HG02610 (cell line): ENCODE measurements at regions not wholly inside any gene's neighbourhood (a gene's known extent, or its start where the extent isn't known, plus 50 kb on each side); places are given as distances from the start of the nearest gene placed in this dataset.

Experiments used
- ATAC-seq: cut with Tn5 transposase; IDR thresholded peaks from one replicate; pipeline ENCODE4 v1.9.1; 2021; ENCODE audit warnings: mild to moderate bottlenecking, moderate library complexity; ENCODE audit not compliant: unreplicated experiment

DNA sequence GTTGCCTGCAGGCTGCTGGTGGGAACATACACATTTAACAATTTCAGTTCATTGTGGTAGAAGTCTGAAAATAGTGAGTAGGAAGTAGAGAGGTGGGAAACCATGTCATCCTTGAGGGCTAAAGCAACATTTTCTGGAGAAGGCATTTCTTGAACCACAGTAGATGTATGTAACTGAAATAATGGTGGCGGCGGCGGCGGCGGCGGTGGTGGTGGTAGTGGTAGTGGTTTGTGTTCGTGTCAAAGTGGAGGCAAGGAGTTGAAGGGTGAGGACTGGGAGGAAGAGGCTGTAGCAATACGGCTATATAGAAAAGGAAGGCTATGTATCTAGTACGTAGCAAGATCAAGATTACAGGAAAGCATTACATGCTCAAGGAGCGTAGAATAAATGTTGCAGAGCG is 1381.6 kb upstream of the TENM3 start:
- ATAC-seq, result no peak

DNA sequence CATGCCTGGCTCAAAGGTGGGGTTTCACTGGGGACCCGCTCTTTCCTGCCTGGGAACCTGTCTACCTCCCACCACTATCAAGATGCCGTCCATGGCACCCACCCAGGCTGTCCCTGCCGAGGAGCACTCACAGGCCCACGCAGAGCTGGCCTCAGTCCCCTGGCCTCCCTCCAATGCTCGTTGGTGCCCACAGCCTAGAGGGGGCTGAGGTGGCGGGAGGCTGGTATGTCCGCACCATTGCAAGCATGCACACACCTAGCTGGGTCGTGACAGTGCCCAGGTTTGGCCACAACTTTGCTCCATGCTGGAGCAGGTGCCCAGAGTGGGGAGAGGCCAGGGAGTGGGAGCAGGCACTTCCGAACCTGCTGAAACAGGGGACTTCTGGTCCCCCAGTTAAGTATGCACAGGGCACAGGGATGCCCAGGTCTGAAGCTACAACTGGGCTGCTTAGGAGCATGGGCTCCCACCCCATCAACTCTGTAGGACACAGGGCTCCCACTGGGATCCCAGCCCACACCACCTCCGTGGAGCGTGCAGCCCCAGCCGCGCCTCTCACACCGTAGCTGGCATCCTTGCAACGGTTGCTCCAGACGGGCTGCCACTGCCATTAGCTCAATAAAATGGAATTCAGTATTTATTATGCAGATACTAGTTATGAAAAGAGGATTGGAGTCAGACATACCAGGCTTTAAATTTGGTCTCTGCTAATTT is 1376.1 kb upstream of the TENM3 start:
- no peak for ATAC-seq

DNA sequence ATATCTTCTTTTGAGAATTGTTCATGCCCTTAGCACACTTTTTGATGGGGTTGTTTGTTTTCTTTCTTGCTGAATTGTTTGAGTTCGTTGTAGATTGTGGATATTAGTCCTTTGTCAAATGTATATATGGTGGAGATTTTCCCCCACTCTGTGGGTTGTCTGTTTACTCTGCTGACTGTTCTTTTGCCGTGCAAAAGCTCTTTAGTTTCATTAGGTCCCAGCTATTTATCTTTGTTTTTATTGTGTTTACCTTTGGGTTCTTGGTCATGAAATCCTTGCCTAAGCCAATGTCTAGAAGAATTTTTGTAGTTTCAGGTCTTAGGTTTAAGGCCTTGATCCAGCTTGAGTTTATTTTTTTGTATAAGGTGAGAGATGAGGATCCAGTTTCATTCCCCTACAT is 1372.6 kb upstream of the TENM3 start:
- ATAC-seq, result no peak

DNA sequence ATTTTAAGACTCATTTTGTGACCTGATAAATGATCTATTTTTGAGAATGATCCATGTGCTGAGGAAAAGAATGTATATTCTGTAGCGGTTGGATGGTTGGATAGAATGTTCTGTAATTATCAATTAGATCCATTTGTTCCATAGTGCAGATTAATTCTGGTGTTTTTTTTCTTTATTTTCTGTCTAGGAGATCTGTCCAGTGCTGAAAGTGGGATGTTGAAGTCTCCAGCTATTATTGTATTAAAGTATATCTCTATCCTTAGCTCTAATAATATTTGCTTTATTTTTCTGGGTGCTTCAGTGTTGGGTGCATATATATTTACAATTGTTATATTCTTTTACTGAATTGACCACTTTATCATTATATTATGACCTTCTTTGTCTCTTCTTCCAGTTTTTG is 1344.9 kb upstream of the TENM3 start:
- ATAC-seq, result no peak

DNA sequence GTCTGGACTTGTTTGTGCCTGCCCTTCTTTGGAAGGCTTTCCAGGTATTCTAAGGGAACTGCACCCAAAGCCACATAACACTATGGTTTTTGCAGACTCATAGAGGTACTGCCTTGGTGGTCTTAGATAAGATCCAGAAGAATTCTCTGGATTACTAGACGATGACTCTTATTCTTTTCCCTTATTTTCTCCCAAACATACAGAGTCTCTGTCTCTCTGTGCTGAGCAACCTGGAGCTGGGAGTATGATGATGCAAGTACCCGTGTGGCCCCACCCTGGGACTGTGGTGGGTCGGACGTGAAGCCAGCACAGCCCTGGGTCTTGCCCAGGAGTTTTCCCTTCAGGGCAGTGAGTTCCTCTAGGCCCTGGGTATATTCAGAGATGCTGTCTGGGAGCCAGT is 1342.4 kb upstream of the TENM3 start:
- ATAC-seq, result no peak

DNA sequence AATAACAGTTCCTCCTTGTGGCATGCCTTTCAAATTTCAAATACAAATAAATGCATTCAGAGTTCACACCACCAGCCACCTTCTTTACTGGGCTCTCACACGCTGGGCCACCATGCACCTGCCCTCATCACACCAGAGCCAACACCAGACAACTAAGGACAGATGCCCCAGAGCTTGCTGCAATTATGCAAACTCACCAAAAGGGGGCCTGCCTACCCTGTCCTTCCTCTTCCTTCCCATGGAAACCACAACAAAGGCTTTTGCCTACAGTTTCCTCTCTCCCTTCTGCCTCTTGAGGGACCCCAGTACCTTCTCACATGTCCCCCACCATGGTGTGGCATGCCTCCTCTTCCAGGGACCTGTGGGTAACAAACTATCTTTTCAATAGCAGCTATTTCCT is 1333.9 kb upstream of the TENM3 start:
- ATAC-seq, result no peak

DNA sequence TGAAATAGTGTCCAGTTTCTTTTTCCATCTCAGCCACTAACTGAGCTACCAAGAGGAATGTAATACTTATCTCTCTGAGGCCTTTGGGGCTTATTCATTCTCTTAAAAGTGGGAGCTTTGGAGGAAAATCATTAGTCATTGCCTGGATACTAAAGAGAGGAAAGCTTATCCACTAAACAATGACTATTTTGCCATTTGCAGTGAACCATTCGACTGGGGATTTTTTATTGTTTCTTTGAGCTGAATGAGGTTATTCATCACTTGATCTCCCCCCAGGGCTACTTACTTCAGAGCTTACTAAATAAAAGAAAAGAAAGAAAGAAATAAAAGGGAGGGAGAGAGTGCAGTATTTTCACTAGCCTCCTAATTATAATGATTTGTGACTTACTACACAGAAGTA is 1329.5 kb upstream of the TENM3 start:
- no peak for ATAC-seq

DNA sequence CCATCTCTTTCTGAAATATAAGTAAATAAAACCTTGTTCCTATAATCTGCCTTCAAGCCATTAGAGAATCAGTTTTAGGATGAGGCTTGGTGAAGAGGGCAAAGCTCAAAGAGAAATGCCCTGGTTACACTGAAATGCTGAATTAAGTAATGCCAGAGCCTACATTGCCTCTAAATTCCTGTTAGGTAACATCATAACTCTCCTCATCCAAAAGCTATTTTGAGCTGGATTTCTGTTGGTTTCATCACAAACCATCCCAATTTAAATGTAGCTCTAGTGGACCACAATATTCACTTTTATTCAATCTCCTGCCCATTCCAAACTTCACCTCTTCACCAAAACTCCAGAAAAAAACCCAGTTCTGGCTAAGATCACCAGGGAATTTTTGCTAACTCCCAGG is 1319.7 kb upstream of the TENM3 start:
- ATAC-seq, result no peak

DNA sequence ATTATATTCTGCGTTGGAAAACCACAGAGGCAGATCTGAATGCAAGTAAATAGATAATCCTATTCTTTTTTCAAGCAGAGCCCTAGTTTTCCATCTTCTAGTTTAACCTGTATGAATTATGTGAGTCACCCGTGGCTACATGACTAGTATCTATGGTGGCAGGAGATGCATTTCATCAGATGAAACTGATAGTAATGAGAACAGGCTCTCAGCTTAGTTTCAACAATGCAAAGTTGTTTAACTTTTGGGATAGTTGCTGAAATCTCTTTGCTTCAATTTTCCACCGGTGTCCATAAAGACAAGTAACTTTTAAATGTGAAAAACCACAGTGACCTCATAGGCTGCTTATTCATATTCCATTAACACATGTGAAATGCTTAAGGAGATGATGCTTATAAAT is 1317.4 kb upstream of the TENM3 start:
- ATAC-seq, result no peak

DNA sequence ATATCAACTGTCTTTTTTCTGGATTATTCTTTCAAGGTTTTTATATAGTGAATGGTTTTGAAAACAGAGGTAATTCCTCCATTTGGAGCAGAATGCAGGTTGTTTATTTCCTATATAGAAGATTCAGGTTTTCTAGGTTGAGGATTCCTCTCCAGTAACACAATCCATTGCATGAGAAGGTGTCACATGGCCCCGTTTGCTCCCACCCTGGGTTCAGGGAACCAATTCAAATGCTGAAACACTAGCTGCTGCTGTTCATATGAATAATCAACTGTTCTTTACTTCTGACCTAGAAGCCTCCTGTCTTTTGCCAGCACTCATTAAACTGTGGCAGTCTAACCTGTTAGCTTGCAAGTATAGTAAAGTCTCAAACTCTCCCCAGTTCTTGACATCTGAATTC is 1316.9 kb upstream of the TENM3 start:
- ATAC-seq, result no peak

DNA sequence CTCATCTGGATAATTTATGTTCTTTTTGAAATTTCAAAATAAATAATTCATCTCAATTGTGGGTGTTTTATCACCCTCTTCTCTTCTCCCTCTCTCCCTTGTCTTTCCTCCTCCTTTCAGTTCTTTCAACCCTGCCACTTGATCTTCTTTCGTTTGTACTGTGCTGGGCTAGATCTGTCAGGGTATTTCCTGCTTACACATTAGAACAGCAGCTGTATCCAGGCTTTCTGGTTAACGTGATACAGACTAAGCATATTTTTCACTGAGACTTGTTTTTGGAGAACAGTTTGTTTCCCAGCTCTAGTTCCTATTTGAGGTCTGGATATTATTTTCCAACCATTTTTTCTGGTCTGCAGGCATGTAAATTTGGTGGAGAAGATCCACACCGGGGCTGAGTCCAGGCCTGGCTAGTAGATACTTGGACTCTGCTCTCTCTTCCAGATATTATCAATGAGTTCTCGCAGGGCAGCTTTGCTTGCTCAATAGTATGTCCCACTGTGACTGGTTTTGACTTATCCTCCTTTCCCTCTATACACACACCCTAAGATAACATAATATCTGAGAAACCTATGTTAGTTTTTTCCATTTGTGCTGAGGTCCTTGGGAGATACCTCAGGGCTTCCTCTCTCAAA is 1310.7 kb upstream of the TENM3 start:
- no peak for ATAC-seq

DNA sequence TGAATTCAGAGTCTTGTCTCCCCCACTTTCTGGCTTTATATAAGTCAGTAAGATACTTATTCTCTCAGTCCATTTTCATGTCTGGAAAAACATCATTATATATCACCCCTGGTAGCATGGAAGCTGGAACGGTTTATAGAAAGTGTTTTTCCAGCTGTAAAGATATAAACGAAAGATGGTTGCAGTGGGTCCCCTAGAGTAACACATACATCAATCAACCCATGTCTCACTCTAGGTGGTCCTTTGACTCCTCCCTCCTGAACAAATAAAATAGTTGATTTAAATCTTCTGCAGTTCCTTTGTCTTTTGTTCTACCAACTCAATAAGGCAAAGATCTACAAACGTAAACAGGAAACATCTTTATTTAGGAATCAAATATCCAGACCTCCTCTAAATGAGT is 1306.1 kb upstream of the TENM3 start:
- no peak for ATAC-seq

DNA sequence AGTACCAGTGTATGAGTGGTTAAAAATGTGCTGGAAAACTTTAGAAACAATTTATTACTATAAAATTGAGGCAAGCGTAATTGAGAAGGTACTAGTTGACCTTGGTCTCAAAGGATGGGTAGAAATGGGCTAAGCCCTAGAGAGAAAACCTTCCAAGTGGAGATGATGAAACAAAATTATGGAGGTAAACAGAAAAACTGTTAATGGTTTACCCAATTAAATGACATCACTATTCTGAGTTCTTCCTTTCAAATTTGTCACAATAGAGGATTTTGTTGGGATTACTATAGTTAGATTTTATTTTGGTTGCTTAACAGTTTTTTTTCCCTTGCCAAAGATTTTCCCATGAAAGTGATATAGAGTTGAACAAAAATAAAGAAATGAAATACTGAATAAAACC is 1302.5 kb upstream of the TENM3 start:
- ATAC-seq, result no peak

DNA sequence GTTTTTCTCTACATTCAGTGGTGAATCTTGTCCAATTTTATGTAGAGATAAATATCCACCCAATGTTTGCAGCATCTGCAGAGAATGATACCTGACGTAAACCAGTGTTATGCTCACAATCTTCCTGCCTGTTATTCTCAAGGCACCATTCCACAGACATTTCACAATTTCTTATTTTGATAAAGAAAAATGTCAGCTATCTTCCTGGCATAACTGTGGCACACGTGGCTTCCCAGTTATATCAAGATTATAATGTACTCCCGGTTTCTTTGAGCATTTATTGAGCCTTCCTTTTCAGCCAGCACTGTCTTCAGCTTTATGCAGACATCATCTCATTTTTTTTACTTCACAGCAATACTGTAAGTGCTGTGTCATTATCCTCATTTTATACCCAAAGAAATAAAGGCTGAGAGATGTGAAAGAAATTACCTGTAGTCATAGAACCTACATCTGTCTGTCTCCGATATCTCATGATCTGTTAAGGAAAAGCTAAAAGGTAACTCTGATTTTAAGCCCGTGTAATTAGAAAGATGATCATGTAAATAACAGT is 1300.8 kb upstream of the TENM3 start:
- ATAC-seq, result no peak

DNA sequence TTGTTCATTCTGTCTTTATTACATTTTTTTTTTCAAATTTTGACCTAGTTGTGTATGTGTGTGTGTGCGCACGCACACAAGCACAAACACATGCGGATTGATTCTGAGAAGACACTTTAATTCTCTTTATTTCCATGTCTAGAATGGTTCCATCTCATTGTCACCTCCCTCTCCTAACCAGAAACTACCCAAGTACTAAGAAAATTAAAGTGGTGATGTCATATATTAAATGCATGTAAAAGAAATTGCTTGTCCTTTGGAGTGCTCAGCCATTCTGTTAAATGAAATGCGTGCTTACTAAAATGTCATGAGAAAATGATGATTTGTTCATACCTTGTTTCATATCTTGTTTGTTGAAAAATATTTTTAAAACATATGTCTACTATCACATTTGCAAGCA is 1297.0 kb upstream of the TENM3 start:
- ATAC-seq, result no peak

DNA sequence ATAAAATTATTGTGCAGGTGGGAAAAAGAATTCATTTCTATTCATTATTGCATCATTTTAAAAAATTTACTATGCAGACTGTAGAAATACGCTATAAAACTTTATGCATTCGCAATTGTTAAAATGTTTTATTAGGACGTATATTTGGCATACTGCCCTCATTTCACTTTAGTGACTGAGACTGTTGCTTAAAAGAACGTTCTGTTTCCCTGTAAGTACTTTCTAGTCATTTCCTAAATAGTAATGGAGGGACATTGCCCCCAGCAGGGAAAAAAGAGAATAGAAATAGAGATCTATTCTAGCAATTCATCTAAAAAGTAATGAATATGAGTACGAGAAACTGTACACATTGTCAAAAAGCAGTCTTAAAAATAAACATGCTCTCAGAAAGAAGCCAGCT is 1295.8 kb upstream of the TENM3 start:
- no peak for ATAC-seq

DNA sequence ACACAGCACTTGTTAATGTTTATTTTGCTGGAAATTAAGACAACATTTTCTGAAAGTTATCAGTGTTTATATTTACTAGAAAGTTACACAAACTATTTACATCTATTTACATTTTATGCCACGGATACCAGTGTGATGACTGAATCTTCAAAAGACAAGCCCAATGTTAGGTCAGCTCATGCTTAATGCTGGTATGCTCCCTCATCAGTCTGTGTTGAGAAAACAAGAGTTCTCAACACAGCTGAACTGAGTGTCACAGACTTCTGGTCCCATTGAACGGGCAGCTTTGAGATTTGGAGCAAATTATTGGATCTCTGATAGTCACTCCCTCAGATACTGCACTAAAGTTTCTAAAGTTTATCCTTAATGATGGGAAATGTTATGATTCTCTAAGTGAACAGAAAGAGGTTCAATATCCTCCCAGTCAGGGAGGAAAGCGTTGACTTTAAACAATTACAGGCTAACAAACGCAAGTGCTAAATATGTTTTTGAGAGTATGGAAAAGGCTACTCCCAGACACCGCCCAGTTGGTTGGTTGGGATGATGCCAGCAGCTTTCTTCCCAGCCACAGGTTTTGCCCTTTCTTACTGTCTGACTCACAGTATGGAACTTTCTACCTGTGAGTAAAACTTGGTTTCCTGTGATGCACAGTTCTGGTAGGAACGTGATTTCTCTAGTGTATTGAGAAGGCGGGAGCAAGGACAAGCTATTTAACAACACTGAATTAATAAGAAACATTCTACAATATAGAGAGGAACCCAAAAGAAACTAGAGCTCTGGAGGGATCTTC is 1293.6 kb upstream of the TENM3 start:
- ATAC-seq, result no peak

DNA sequence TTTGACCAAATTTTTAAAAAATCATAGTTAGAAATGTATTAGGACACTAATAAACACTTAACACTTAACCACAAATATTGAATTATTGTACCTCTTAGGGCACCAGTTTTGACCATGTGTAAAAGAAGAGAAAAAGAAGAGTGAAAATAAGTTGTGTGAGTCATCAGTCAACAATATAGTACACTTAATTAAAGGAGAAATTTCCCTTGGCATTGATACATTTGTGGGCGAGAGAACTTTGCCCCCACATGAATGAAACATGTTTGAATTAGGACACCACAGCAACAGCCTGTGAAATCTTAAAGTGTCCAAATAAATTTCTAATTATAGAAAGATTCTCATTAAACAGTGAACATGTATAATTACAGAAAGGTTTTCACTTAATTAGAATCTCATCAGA is 1292.8 kb upstream of the TENM3 start:
- no peak for ATAC-seq

DNA sequence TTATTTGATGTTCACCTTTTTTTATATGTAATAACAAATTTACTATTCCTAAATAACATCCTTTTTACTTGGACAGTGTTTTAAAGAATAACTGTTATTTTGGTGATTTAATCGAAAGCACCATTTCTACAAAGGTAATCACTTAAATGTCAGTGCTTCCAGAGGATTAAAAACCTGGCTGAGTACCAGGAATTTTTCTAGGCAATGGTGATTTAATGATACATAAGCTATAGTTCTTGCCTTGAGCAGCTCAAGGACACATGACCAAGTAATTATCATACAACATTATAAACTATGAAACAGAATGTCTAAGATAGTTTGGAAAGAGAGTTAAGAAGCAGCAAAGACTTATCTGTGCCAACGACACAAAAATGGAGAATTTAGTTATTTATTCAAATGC is 1291.9 kb upstream of the TENM3 start:
- no peak for ATAC-seq

DNA sequence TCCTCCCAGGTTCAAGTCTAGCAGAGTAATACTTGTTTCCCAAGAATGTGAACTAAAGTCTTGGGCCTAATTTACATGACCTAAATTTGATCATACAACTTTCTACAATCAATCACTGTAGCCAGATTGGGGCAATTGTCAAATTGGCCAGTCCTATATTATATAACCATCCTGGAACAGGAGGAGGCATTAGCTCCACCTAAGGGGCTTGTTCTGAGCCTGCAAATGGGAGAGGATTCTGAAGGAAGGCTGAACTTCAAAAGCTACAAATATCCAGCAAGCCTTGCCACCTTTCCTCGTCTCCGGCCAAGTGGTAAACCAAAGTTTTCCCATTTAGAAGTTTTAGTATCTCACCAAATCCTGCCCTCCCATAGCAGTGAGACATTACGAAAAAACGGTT is 1289.6 kb upstream of the TENM3 start:
- ATAC-seq, result no peak

DNA sequence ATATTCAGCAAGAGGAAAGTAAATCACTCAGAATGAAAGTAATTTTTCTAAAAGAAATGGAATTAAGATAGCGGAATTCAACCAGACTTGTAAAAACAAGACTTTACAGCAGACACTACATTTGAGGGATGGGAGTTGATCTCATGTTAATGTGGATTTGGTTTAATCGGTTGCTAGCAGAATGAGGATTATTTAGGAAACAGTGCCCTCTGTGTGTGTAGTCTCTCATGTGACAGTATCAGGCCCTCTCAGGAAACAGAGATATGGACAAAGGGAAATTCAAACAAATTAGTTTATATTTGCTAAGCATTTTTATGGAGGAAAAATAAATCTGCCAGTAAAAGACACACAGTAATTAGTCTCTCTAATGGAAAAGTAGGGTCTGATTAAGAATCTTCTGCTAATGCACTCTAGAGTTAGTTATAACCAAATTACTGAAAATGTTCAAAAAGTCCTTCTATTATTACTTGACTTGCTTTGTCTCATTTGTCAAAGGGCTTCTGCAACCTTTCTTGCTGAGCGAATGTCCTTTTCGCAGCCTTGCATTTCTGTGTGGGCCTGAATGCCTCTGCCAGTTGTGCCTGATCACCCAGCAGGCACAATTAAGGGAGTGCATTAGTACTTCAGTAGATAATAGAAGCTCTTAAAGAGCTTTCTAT is 1282.3 kb upstream of the TENM3 start:
- no peak for ATAC-seq
